Liver (tissue), 8 donors: ENCODE measurements at regions not wholly inside any gene's neighbourhood (a gene's known extent, or its start where the extent isn't known, plus 50 kb on each side); places are given as distances from the start of the nearest gene placed in this dataset.

Experiments used
- DNase-seq: peaks from one replicate; pipeline ENCODE4 v3.0.0-alpha.2; 2017; ENCODE audit warnings: low spot score
- H3K27ac ChIP-seq, 2 donors: one replicate each; pipeline ENCODE4 v1.7.0; 2013; ENCODE audit warnings: inconsistent platforms in 2 of 2, low read length in 2 of 2, control low read depth in 1 of 2, low read depth in 1 of 2, mild to moderate bottlenecking in 1 of 2
- H3K27me3 ChIP-seq, 4 donors: one replicate each; pipeline versions ENCODE4 v1.6.1 to v1.7.0; 2013; ENCODE audit warnings: low read length in 3 of 4, inconsistent platforms in 1 of 4, mild to moderate bottlenecking in 1 of 4, moderate library complexity in 1 of 4; ENCODE audit not compliant: control insufficient read depth in 4 of 4, insufficient read depth in 4 of 4
- H3K36me3 ChIP-seq, 4 donors: one replicate each; pipeline versions ENCODE4 v1.6.1 to v1.7.0; 2013; ENCODE audit warnings: low read length in 3 of 4, mild to moderate bottlenecking in 3 of 4, low read depth in 1 of 4, moderate library complexity in 1 of 4; ENCODE audit not compliant: control insufficient read depth in 4 of 4, insufficient read depth in 3 of 4
- H3K4me1 ChIP-seq, 4 donors: one replicate each; pipeline versions ENCODE4 v1.6.1 to v1.7.0; 2013; ENCODE audit warnings: low read length in 3 of 4, mild to moderate bottlenecking in 3 of 4, moderate library complexity in 1 of 4; ENCODE audit not compliant: control insufficient read depth in 4 of 4, insufficient read depth in 4 of 4
- H3K4me3 ChIP-seq, 3 donors: one replicate each; pipeline versions ENCODE4 v1.6.1 to v1.7.0; 2013; ENCODE audit warnings: low read length in 3 of 3, control low read depth in 1 of 3, low read depth in 1 of 3, mild to moderate bottlenecking in 1 of 3
- H3K9ac ChIP-seq, 2 donors: one replicate each; pipeline ENCODE4 v1.7.0; 2013; ENCODE audit warnings: low read length in 2 of 2, mild to moderate bottlenecking in 2 of 2, moderate library complexity in 2 of 2, control low read depth in 1 of 2, low read depth in 1 of 2
- H3K9me3 ChIP-seq, 4 donors: one replicate each; pipeline versions ENCODE4 v1.6.1 to v1.7.0; 2013; ENCODE audit warnings: low read length in 3 of 4; ENCODE audit not compliant: control insufficient read depth in 4 of 4
- EGR1 ChIP-seq, 2 donors: IDR thresholded peaks; 2 replicates each; pipeline ENCODE4 v1.6.1; 2016 to 2018; ENCODE audit warnings: antibody characterized with exemption in 2 of 2, low read depth in 2 of 2
- FOXA1 ChIP-seq: IDR thresholded peaks from 2 replicates; pipeline ENCODE4 v1.6.1; 2016; ENCODE audit warnings: antibody characterized with exemption
- FOXA2 ChIP-seq: IDR thresholded peaks from 2 replicates; pipeline ENCODE4 v1.6.1; 2016; ENCODE audit warnings: antibody characterized with exemption
- GABPA ChIP-seq, 2 donors: IDR thresholded peaks in 1 of 2; conservative IDR thresholded peaks in 1 of 2; 2 replicates each; pipeline ENCODE4 v1.6.1; 2016; ENCODE audit warnings: antibody characterized with exemption in 2 of 2, mild to moderate bottlenecking in 1 of 2, moderate library complexity in 1 of 2
- HNF4A ChIP-seq, 2 donors: conservative IDR thresholded peaks; 2 replicates each; pipeline ENCODE4 v1.6.1; 2016; ENCODE audit warnings: antibody characterized with exemption in 2 of 2, mild to moderate bottlenecking in 2 of 2
- HNF4G ChIP-seq: IDR thresholded peaks from 2 replicates; pipeline ENCODE4 v1.6.1; 2016; ENCODE audit warnings: antibody characterized with exemption
- JUND ChIP-seq, 2 donors: IDR thresholded peaks; 2 replicates each; pipeline ENCODE4 v1.6.1; 2016; ENCODE audit warnings: antibody characterized with exemption in 2 of 2
- RAD21 ChIP-seq, 2 donors: IDR thresholded peaks; 2 replicates each; pipeline ENCODE4 v1.6.1; 2016; ENCODE audit warnings: antibody characterized with exemption in 2 of 2, mild to moderate bottlenecking in 2 of 2
- RXRA ChIP-seq, 2 donors: IDR thresholded peaks; 2 replicates each; pipeline ENCODE4 v1.6.1; 2017 to 2018; ENCODE audit warnings: antibody characterized with exemption in 2 of 2, mild to moderate bottlenecking in 1 of 2
- SP1 ChIP-seq: IDR thresholded peaks from 2 replicates; pipeline ENCODE4 v1.6.1; 2018; ENCODE audit warnings: antibody characterized with exemption, mild to moderate bottlenecking
- TAF1 ChIP-seq: conservative IDR thresholded peaks from 2 replicates; pipeline ENCODE4 v1.6.1; 2016; ENCODE audit warnings: antibody characterized with exemption, mild to moderate bottlenecking
- YY1 ChIP-seq: IDR thresholded peaks from 2 replicates; pipeline ENCODE4 v1.6.1; 2016; ENCODE audit warnings: antibody characterized with exemption, mild to moderate bottlenecking
- WGBS: extraction: QIAGEN DNeasy Blood & Tissue Kit; methylation state at CpG from one replicate; pipeline ENCODE4 v1.1.7; 2013; 5-methylcytosine and 5-hydroxymethylcytosine counted together
- TF ChIP-seq, protein P1 (sequence below): IDR thresholded peaks from 2 replicates; pipeline ENCODE4 v1.6.1; 2016; ENCODE audit warnings: antibody characterized with exemption
- TF ChIP-seq, protein P2 (sequence below): IDR thresholded peaks from 2 replicates; pipeline ENCODE4 v1.6.1; 2016; ENCODE audit warnings: antibody characterized with exemption, mild to moderate bottlenecking
- TF ChIP-seq, protein P3 (sequence below): fragments of 150-350 bp; IDR thresholded peaks from 2 replicates; pipeline ENCODE4 v1.5.1; 2017; ENCODE audit warnings: improper control_type of control experiment, low read depth, low read length; ENCODE audit not compliant: missing input control
- TF ChIP-seq, protein P4 (sequence below): IDR thresholded peaks from 2 replicates; pipeline ENCODE4 v1.6.1; 2016; ENCODE audit warnings: antibody characterized with exemption
- donor health status: healthy.
- donor health status: healthy.
- donor health status: healthy.
- donor health status: healthy.
- donor health status: healthy.

DNA sequence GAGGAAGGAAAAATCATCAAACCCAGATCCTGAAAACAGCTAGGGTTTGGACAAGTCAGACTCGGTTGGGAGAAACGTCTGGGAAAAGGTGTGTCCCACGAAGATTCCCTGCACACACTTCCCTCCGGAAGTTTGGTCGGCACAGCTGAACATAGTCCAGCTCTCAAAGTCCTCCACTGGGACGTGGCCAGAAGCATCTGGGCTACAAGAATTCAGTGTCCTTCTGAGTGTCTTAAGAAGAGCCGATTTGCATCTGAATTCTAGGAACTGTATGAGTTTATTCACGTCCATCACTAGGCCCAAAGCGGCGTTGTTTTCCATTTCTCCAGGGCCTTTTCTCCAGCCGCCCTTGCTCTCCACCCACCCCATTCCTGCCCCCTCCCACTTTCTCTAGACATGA is 109.1 kb downstream of the C17orf67 start:
- H3K27ac ChIP-seq, result no peak overlapping the region
- no peak overlapping the region for H3K9ac ChIP-seq
- H3K9me3 ChIP-seq, result no peaks in the 10 kb centered on the region
- WGBS, result 81% methylated on average over 11 of the region's 11 CpGs
- peaks cover 0 to 13% (median 0%) of the 10 kb centered on the region in 4 donors for H3K27me3 ChIP-seq
- no peak for TF ChIP-seq FOXA2
- no peak for TF ChIP-seq EGR1 (IDR thresholded peaks at IDR 0.05; ENCODE audit: low read depth in 2 of 2)
- no peak for TF ChIP-seq HNF4G
- TF ChIP-seq TAF1, result no peak
- TF ChIP-seq RAD21 (IDR thresholded peaks at IDR 0.05), result no peak
- no peak for TF ChIP-seq YY1
- no peak for TF ChIP-seq SP1
- no peak for TF ChIP-seq GABPA (IDR thresholded peaks at IDR 0.05 in 1 of 2, conservative IDR thresholded peaks at IDR 0.05 in 1 of 2)
- TF ChIP-seq, protein P1, sequence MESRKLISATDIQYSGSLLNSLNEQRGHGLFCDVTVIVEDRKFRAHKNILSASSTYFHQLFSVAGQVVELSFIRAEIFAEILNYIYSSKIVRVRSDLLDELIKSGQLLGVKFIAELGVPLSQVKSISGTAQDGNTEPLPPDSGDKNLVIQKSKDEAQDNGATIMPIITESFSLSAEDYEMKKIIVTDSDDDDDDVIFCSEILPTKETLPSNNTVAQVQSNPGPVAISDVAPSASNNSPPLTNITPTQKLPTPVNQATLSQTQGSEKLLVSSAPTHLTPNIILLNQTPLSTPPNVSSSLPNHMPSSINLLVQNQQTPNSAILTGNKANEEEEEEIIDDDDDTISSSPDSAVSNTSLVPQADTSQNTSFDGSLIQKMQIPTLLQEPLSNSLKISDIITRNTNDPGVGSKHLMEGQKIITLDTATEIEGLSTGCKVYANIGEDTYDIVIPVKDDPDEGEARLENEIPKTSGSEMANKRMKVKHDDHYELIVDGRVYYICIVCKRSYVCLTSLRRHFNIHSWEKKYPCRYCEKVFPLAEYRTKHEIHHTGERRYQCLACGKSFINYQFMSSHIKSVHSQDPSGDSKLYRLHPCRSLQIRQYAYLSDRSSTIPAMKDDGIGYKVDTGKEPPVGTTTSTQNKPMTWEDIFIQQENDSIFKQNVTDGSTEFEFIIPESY, result no peak
- TF ChIP-seq HNF4A (conservative IDR thresholded peaks at IDR 0.05), result no peak
- no peak for TF ChIP-seq JUND (IDR thresholded peaks at IDR 0.05)
- TF ChIP-seq, protein P2, sequence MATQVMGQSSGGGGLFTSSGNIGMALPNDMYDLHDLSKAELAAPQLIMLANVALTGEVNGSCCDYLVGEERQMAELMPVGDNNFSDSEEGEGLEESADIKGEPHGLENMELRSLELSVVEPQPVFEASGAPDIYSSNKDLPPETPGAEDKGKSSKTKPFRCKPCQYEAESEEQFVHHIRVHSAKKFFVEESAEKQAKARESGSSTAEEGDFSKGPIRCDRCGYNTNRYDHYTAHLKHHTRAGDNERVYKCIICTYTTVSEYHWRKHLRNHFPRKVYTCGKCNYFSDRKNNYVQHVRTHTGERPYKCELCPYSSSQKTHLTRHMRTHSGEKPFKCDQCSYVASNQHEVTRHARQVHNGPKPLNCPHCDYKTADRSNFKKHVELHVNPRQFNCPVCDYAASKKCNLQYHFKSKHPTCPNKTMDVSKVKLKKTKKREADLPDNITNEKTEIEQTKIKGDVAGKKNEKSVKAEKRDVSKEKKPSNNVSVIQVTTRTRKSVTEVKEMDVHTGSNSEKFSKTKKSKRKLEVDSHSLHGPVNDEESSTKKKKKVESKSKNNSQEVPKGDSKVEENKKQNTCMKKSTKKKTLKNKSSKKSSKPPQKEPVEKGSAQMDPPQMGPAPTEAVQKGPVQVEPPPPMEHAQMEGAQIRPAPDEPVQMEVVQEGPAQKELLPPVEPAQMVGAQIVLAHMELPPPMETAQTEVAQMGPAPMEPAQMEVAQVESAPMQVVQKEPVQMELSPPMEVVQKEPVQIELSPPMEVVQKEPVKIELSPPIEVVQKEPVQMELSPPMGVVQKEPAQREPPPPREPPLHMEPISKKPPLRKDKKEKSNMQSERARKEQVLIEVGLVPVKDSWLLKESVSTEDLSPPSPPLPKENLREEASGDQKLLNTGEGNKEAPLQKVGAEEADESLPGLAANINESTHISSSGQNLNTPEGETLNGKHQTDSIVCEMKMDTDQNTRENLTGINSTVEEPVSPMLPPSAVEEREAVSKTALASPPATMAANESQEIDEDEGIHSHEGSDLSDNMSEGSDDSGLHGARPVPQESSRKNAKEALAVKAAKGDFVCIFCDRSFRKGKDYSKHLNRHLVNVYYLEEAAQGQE, result no peak
- TF ChIP-seq FOXA1, result no peak
- TF ChIP-seq, protein P3, sequence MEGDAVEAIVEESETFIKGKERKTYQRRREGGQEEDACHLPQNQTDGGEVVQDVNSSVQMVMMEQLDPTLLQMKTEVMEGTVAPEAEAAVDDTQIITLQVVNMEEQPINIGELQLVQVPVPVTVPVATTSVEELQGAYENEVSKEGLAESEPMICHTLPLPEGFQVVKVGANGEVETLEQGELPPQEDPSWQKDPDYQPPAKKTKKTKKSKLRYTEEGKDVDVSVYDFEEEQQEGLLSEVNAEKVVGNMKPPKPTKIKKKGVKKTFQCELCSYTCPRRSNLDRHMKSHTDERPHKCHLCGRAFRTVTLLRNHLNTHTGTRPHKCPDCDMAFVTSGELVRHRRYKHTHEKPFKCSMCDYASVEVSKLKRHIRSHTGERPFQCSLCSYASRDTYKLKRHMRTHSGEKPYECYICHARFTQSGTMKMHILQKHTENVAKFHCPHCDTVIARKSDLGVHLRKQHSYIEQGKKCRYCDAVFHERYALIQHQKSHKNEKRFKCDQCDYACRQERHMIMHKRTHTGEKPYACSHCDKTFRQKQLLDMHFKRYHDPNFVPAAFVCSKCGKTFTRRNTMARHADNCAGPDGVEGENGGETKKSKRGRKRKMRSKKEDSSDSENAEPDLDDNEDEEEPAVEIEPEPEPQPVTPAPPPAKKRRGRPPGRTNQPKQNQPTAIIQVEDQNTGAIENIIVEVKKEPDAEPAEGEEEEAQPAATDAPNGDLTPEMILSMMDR, result no peak
- no peak for TF ChIP-seq RXRA (IDR thresholded peaks at IDR 0.05)
- DNase-seq, result no peak
- H3K4me3 ChIP-seq, result no peak overlapping the region
- H3K36me3 ChIP-seq, result no peaks in the 10 kb centered on the region
- no peaks in the 10 kb centered on the region for H3K4me1 ChIP-seq

DNA sequence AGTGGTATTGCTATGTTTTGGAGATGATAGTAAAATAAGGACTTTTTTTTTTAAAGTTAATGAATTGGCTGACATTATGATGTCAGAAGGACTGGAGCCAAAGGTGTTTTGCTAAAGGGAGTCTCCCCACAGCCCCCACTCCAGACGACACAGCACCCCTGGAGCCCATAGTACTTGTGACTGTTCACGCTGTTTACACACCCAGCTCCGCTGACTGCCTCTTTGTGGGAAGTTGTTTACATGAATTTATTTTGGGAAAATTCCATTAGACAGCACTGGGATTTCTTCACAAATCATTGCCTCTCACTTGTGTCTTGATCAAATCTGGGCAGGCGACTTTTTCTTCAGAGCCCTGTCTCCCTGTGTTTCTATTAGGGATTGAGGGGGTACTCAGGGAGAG is 108.6 kb downstream of the C17orf67 start:
- H3K4me1 ChIP-seq, result no peaks in the 10 kb centered on the region
- H3K9ac ChIP-seq, result no peak overlapping the region
- H3K4me3 ChIP-seq, result no peak overlapping the region
- no peak overlapping the region for H3K27ac ChIP-seq
- TF ChIP-seq JUND (IDR thresholded peaks at IDR 0.05) (no peak), GABPA (IDR thresholded peaks at IDR 0.05 in 1 of 2, conservative IDR thresholded peaks at IDR 0.05 in 1 of 2) (no peak), HNF4A (conservative IDR thresholded peaks at IDR 0.05) (no peak)
- TF ChIP-seq, protein P4, sequence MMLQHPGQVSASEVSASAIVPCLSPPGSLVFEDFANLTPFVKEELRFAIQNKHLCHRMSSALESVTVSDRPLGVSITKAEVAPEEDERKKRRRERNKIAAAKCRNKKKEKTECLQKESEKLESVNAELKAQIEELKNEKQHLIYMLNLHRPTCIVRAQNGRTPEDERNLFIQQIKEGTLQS, result no peak
- WGBS, result 62% methylated on average over 4 of the region's 4 CpGs
- peaks cover 0 to 13% (median 0%) of the 10 kb centered on the region in 4 donors for H3K27me3 ChIP-seq
- no peak for DNase-seq
- no peaks in the 10 kb centered on the region for H3K9me3 ChIP-seq
- no peaks in the 10 kb centered on the region for H3K36me3 ChIP-seq
